Thyroid gland (tissue), 4 donors: ENCODE measurements at regions not wholly inside any gene's neighbourhood (a gene's known extent, or its start where the extent isn't known, plus 50 kb on each side); places are given as distances from the start of the nearest gene placed in this dataset.

Source experiments
- DNase-seq, 2 donors: peaks; one replicate each; pipeline ENCODE4 v3.0.0-alpha.2; 2019
- H3K27ac ChIP-seq, 3 donors: fragments of 200-600 bp; sonication (generic); 1 replicate in 2 of 3; 2 replicates in 1 of 3; pipeline ENCODE4 v1.5.1; 2016 to 2019; ENCODE audit warnings: mild to moderate bottlenecking in 1 of 3, moderate library complexity in 1 of 3
- H3K27me3 ChIP-seq: fragments of 200-600 bp; sonication (generic); one replicate; pipeline ENCODE4 v1.5.1; 2019
- H3K36me3 ChIP-seq, 2 donors: fragments of 200-600 bp; sonication (generic); one replicate each; pipeline ENCODE4 v1.5.1; 2016 to 2019
- H3K4me1 ChIP-seq, 2 donors: fragments of 200-600 bp; sonication (generic); one replicate each; pipeline ENCODE4 v1.5.1; 2017 to 2019
- H3K4me3 ChIP-seq, 3 donors: fragments of 200-600 bp; sonication (generic); replicated peaks in 1 of 3; 1 replicate in 2 of 3; 2 replicates in 1 of 3; pipeline ENCODE4 v1.5.1; 2016; ENCODE audit warnings: mild to moderate bottlenecking in 1 of 3
- H3K9me3 ChIP-seq: fragments of 200-600 bp; sonication (generic); one replicate; pipeline ENCODE4 v1.5.1; 2017
- POLR2A ChIP-seq, 2 donors: fragments of 450-650 bp; IDR thresholded peaks; one replicate each; pipeline ENCODE4 v1.6.1; 2017; ENCODE audit warnings: antibody characterized with exemption in 2 of 2, mild to moderate bottlenecking in 2 of 2, moderate library complexity in 1 of 2
- WGBS, 2 donors: methylation state at CpG; one replicate each; pipeline ENCODE4 v1.1.5; 2017; 5-methylcytosine and 5-hydroxymethylcytosine counted together
- intact Hi-C: fragments of 100-400 bp; cut with DNase I; formaldehyde crosslinking; loops from one replicate; pipeline ENCODE4 v1.15.1; 2023
- TF ChIP-seq, protein P1 (sequence below), 6 experiments: fragments of 200-600 bp in 3 of 6; fragments of 450-650 bp in 3 of 6; sonication (generic) in 3 of 6; IDR thresholded peaks; one replicate each; pipeline ENCODE4 v1.5.1; 2016 to 2019; ENCODE audit warnings: antibody characterized with exemption in 6 of 6, mild to moderate bottlenecking in 2 of 6, inconsistent platforms in 1 of 6, moderate library complexity in 1 of 6

GRCh38 chr18:68427951-68428401 lies 286.9 kb downstream of the TMX3 start:
- WGBS, 2 donors: 46 to 49% methylated on average over 2 of the region's 2 CpGs
- no peak for DNase-seq

DNA sequence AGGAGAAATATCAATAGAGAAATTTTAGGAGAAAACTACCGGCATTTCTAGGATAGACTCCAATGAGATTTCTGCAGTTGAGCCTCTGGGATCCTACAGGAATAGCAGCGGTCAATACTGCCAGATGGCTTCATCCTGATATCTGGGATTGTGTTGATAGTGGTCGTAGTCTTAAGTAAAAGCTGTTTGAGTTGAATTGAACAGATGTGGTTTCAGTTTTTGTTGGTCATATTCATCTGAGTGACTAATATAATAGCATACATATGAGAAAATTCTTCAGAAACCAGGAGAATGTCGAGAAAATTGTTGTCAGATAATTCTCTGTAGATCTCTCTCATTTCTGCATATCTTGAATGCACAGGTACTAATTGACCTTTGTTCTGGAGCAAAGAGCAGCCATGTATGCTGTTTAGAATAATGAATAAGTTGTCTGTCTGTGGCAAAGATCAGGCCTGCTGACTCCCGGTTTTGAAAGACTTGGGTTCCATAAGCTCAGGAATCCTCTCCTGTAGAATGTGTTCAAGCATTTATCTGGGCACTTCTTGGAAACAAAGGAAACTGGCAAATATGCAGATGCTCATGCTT lies 288.1 kb downstream of the TMX3 start:
- H3K27ac ChIP-seq: no peak overlapping the region
- 87 to 88% methylated on average over 5 of the region's 5 CpGs for WGBS, 2 donors
- H3K9me3 ChIP-seq: no peaks in the 10 kb centered on the region
- intact Hi-C loops: no loop called here
- no peak for DNase-seq
- TF ChIP-seq POLR2A (IDR thresholded peaks at IDR 0.05): no peak
- TF ChIP-seq, protein P1, sequence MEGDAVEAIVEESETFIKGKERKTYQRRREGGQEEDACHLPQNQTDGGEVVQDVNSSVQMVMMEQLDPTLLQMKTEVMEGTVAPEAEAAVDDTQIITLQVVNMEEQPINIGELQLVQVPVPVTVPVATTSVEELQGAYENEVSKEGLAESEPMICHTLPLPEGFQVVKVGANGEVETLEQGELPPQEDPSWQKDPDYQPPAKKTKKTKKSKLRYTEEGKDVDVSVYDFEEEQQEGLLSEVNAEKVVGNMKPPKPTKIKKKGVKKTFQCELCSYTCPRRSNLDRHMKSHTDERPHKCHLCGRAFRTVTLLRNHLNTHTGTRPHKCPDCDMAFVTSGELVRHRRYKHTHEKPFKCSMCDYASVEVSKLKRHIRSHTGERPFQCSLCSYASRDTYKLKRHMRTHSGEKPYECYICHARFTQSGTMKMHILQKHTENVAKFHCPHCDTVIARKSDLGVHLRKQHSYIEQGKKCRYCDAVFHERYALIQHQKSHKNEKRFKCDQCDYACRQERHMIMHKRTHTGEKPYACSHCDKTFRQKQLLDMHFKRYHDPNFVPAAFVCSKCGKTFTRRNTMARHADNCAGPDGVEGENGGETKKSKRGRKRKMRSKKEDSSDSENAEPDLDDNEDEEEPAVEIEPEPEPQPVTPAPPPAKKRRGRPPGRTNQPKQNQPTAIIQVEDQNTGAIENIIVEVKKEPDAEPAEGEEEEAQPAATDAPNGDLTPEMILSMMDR (IDR thresholded peaks at IDR 0.05): no peak
- no peaks in the 10 kb centered on the region for H3K4me1 ChIP-seq
- no peaks in the 10 kb centered on the region for H3K36me3 ChIP-seq
- H3K27me3 ChIP-seq: no peaks in the 10 kb centered on the region
- no peak overlapping the region for H3K4me3 ChIP-seq

More at GRCh38 chr18:68427951-68428401, 286.9 kb downstream of the TMX3 start:
- Histone ChIP-seq H3K4me3 (no peak overlapping the region), H3K4me1 (no peaks in the 10 kb centered on the region), H3K9me3 (no peaks in the 10 kb centered on the region), H3K27ac (no peak overlapping the region), H3K27me3 (no peaks in the 10 kb centered on the region), H3K36me3 (no peaks in the 10 kb centered on the region)
- TF ChIP-seq, protein P1 (IDR thresholded peaks at IDR 0.05): no peak
- no peak for TF ChIP-seq POLR2A (IDR thresholded peaks at IDR 0.05)
- intact Hi-C loops: no loop called here

GRCh38 chr18:68418881-68419280 lies 296.0 kb downstream of the TMX3 start:
- H3K27me3 ChIP-seq: no peaks in the 10 kb centered on the region
- WGBS, 2 donors: 80 to 83% methylated on average over 5 of the region's 5 CpGs
- no peaks in the 10 kb centered on the region for H3K4me1 ChIP-seq
- no peaks in the 10 kb centered on the region for H3K36me3 ChIP-seq
- TF ChIP-seq, protein P1 (IDR thresholded peaks at IDR 0.05): no peak
- no peak for TF ChIP-seq POLR2A (IDR thresholded peaks at IDR 0.05)
- H3K9me3 ChIP-seq: no peaks in the 10 kb centered on the region
- no peak for DNase-seq
- H3K27ac ChIP-seq: no peak overlapping the region
- no peak overlapping the region for H3K4me3 ChIP-seq
- intact Hi-C loops: no loop called here

DNA sequence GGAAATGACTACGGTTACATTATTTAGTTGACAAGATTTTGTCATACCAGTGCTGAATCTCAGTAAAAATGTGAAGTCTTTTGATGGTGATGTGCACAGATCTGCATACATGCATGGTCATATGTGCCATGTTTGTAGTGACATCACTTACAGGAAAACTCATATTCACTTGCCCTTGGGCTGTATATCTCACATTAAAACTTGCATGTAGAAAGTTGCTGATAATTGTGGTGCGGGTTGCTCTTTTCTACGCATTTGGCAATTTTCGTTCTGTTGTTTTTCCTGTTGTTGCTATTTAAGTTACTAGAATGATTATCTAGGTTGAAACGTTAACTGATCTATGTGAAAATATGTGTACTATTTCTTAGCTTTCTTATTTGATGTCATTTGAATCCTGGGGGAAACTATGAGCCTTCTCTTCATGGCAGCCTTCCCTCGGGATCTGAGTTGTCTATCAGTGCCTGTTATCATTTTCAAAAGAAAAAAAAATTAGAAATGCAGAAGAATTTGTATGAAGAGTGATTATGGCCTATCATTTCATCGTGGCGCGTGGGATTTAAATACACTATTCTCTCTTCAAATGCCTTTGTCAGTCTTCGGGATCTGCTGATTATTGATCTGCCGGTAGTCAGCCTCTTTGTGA lies 296.6 kb downstream of the TMX3 start:
- Histone ChIP-seq H3K4me1 (no peaks in the 10 kb centered on the region), H3K36me3 (no peaks in the 10 kb centered on the region), H3K27me3 (no peaks in the 10 kb centered on the region), H3K27ac (no peak overlapping the region), H3K4me3 (no peak overlapping the region), H3K9me3 (no peaks in the 10 kb centered on the region)
- intact Hi-C loops: no loop called here
- TF ChIP-seq POLR2A (IDR thresholded peaks at IDR 0.05): no peak
- TF ChIP-seq, protein P1 (IDR thresholded peaks at IDR 0.05): no peak
- WGBS, 2 donors: 87 to 92% methylated on average over 11 of the region's 11 CpGs
- no peak for DNase-seq

GRCh38 chr18:68417826-68418225 lies 297.1 kb downstream of the TMX3 start:
- WGBS, 2 donors: 71 to 74% methylated on average over 3 of the region's 3 CpGs
- DNase-seq: no peak
- Histone ChIP-seq H3K36me3 (no peaks in the 10 kb centered on the region), H3K4me1 (no peaks in the 10 kb centered on the region), H3K4me3 (no peak overlapping the region), H3K27me3 (no peaks in the 10 kb centered on the region), H3K27ac (no peak overlapping the region), H3K9me3 (no peaks in the 10 kb centered on the region)
- intact Hi-C loops: no loop called here
- TF ChIP-seq POLR2A (IDR thresholded peaks at IDR 0.05): no peak
- TF ChIP-seq, protein P1 (IDR thresholded peaks at IDR 0.05): no peak
